ENCODE measurements at regions not wholly inside any gene's neighbourhood (a gene's known extent, or its start where the extent isn't known, plus 50 kb on each side); places are given as distances from the start of the nearest gene placed in this dataset.

DNA sequence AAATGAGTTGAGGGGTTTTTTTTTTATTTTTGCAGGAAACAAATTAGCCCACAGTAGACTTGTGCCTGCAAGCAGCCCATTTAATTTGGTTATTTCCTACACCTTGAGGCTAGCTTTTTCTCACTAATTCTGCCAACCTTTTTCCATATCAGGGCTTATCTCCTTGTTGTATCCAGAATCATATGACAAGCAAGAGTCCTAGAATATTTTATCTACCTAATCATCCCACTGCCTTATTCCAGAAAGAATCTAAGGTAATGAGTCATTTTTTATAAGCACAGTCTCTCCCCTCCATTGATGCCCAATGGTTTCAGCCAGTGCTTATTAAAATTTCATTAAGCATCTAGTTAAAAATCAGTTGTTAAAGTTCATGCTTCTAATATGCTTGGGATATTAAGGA is 324.1 kb downstream of the BARHL2 start:
- DNase-seq = no peak
- Histone ChIP-seq H3K27me3 (ENCODE audit: insufficient read depth, low read depth, severe bottlenecking) (no peaks in the 10 kb centered on the region), H3K36me3 (no peaks in the 10 kb centered on the region), H3K4me3 (ENCODE audit: low read depth, low read length) (no peak overlapping the region), H3K9me3 (ENCODE audit: severe bottlenecking) (no peaks in the 10 kb centered on the region), H3K27ac (no peak overlapping the region)
- TF ChIP-seq, protein P1, sequence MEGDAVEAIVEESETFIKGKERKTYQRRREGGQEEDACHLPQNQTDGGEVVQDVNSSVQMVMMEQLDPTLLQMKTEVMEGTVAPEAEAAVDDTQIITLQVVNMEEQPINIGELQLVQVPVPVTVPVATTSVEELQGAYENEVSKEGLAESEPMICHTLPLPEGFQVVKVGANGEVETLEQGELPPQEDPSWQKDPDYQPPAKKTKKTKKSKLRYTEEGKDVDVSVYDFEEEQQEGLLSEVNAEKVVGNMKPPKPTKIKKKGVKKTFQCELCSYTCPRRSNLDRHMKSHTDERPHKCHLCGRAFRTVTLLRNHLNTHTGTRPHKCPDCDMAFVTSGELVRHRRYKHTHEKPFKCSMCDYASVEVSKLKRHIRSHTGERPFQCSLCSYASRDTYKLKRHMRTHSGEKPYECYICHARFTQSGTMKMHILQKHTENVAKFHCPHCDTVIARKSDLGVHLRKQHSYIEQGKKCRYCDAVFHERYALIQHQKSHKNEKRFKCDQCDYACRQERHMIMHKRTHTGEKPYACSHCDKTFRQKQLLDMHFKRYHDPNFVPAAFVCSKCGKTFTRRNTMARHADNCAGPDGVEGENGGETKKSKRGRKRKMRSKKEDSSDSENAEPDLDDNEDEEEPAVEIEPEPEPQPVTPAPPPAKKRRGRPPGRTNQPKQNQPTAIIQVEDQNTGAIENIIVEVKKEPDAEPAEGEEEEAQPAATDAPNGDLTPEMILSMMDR (IDR thresholded peaks at IDR 0.05; ENCODE audit: low read depth, low read length) = no peak

DNA sequence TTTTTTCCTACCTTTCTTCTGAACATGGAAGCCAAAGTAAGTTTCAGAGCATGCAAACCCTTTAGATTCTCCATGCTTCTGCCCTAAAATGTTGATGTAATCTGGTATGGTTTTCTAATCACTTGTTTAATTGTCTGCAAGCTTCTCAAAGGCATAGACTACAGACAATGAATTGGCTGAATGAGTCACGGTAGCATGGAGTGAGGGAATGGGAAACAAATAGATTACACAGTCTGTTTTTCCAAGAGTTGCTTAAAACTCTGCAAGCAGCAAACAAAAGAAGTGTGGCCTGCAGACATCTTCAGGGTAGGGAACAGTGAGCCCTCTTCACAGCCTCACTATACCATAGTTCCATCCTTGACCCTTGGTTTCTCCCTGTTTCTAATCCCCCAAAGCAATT is 326.0 kb downstream of the BARHL2 start:
- H3K27me3 ChIP-seq (ENCODE audit: insufficient read depth, low read depth, severe bottlenecking) = no peaks in the 10 kb centered on the region
- no peak overlapping the region for H3K4me3 ChIP-seq (ENCODE audit: low read depth, low read length)
- no peak overlapping the region for H3K27ac ChIP-seq
- no peaks in the 10 kb centered on the region for H3K9me3 ChIP-seq (ENCODE audit: severe bottlenecking)
- no peak for DNase-seq
- TF ChIP-seq, protein P1 (IDR thresholded peaks at IDR 0.05; ENCODE audit: low read depth, low read length) = no peak
- no peaks in the 10 kb centered on the region for H3K36me3 ChIP-seq

DNA sequence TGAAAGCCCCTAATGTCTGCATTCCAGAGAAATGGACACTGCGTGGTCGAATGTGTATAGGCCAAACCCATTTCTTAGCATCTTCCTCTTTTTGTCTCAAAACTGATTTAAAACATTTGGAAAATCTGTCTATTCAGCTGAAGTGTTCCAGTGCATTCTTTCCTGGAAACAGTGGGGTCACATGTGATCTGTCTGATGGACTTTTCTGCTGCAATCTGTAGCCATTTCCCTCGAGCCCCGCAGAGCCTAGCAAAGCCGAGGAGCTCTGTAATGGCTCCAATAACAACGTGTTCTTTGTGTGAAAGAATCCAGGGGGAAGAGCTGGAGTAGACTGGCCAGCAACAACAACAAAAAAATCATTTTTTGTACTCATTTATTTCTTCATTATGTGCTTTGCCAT is 329.3 kb downstream of the BARHL2 start:
- H3K27ac ChIP-seq = no peak overlapping the region
- H3K9me3 ChIP-seq (ENCODE audit: severe bottlenecking) = no peaks in the 10 kb centered on the region
- no peak for DNase-seq
- no peaks in the 10 kb centered on the region for H3K36me3 ChIP-seq
- TF ChIP-seq, protein P1 (IDR thresholded peaks at IDR 0.05; ENCODE audit: low read depth, low read length) = no peak
- H3K27me3 ChIP-seq (ENCODE audit: insufficient read depth, low read depth, severe bottlenecking) = no peaks in the 10 kb centered on the region
- no peak overlapping the region for H3K4me3 ChIP-seq (ENCODE audit: low read depth, low read length)

DNA sequence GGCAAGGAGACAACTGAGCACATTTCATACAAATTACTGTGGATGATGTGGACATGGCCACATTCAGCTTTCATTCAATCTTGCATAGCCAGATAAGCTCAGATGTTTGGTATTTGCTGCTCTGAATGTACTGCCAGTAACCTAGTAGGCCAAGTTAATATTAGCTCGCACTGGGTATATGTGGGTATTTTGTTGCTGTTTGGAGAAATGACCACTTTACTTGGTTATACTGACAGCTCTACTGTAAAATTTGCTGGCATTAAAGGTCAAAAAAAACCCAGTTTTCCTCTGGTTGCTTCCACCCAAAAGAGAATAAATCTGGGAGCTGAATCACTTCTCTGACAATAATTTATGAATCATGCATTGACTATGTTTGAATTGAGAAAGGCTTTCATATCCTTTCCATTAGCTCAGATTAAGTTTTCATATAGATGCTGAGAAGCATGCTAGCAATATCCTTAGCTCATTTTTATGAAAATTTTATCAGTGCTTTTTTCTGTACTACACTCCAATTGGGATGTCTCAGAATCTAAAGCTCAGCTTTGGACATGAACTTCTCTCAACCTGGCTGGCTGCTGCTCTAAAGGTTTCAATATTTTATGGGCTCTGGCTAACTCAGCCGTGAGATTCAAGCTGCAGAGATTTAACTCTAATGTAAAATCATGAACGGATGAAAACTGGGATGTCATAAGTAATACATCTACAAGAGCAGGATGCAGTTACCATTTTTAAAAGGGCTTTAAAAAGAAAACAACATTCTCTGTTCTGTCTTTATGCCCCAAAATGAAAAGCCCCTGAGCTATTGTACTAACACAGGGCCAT is 330.0 kb downstream of the BARHL2 start:
- DNase-seq = no peak
- Histone ChIP-seq H3K27ac (no peak overlapping the region), H3K4me3 (ENCODE audit: low read depth, low read length) (no peak overlapping the region), H3K27me3 (ENCODE audit: insufficient read depth, low read depth, severe bottlenecking) (no peaks in the 10 kb centered on the region), H3K9me3 (ENCODE audit: severe bottlenecking) (no peaks in the 10 kb centered on the region), H3K36me3 (no peaks in the 10 kb centered on the region)
- TF ChIP-seq, protein P1 (IDR thresholded peaks at IDR 0.05; ENCODE audit: low read depth, low read length) = no peak

DNA sequence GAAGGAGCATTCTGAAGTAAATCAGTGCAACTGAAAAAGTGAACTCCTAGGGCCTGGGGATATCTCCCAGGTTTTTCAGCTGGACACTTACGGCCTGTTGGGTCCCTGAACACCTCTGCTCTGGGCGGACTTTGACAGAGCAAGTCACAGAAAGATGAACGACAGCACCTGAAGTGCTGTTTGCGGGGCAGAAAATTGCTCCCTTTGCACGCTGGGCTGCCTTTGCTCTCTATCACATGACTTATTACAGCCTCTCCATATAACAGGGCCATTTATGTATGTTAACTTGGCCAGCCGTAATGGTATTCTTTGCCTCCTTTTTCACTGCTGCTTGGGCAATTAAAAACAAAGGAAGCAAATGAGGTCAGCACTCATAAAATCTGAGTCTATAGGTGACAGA is 332.9 kb downstream of the BARHL2 start:
- TF ChIP-seq, protein P1 (IDR thresholded peaks at IDR 0.05; ENCODE audit: low read depth, low read length) = no peak
- no peaks in the 10 kb centered on the region for H3K9me3 ChIP-seq (ENCODE audit: severe bottlenecking)
- H3K36me3 ChIP-seq = no peaks in the 10 kb centered on the region
- no peaks in the 10 kb centered on the region for H3K27me3 ChIP-seq (ENCODE audit: insufficient read depth, low read depth, severe bottlenecking)
- H3K4me3 ChIP-seq (ENCODE audit: low read depth, low read length) = no peak overlapping the region
- no peak overlapping the region for H3K27ac ChIP-seq
- no peak for DNase-seq

DNA sequence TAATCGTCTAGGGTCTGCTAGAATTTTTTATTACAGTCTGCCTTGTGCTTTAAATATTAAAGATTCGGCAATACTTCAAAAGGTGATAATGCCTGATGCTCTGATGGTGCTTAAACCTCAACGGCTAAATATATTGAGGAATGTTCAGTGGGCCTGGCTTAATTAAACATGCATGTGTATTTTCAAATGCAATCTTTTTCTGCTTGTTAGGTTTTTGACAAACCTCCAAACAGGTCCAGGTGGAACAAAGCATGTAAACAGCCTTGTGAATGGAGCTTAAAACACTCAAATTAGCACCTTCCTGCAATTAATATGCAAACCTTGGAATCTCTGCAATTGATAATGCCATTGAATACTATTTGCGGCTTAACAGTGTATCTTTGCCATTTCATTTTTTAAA is 334.9 kb downstream of the BARHL2 start:
- H3K9me3 ChIP-seq (ENCODE audit: severe bottlenecking) = no peaks in the 10 kb centered on the region
- DNase-seq = no peak
- H3K36me3 ChIP-seq = no peaks in the 10 kb centered on the region
- H3K27ac ChIP-seq = no peak overlapping the region
- H3K4me3 ChIP-seq (ENCODE audit: low read depth, low read length) = no peak overlapping the region
- TF ChIP-seq, protein P1 (IDR thresholded peaks at IDR 0.05; ENCODE audit: low read depth, low read length) = no peak
- H3K27me3 ChIP-seq (ENCODE audit: insufficient read depth, low read depth, severe bottlenecking) = no peaks in the 10 kb centered on the region
